PC-9 (cell line): ENCODE measurements at regions not wholly inside any gene's neighbourhood (a gene's known extent, or its start where the extent isn't known, plus 50 kb on each side); places are given as distances from the start of the nearest gene placed in this dataset.
"Not testable (repeated sequence)": the region's sequence is repeated elsewhere in the genome, so short reads cannot be mapped to it uniquely, and the experiment has no call there.

Experiments used
- BruUV-seq: library from RNA; stranded (reverse); fragments of 400-500 nt; replicated peaks from 2 replicates; lab custom pipeline; 2021; lab: Mats Ljungman, UMichigan
- CTCF ChIA-PET: fragments of 300-600 bp; sonication (Branson Sonifier 250); formaldehyde crosslinking; loops from one replicate; lab custom pipeline; 2022; ENCODE audit warnings: antibody characterized with exemption; lab: Charles Lee
- POLR2A ChIA-PET: fragments of 300-600 bp; sonication (Branson Sonifier 250); formaldehyde crosslinking; loops from one replicate; lab custom pipeline; 2022; ENCODE audit warnings: antibody characterized with exemption; ENCODE audit not compliant: unreplicated experiment; lab: Charles Lee
- DNase-seq, 2 experiments: peaks; one replicate each; pipeline versions ENCODE4 v3.0.0 to v3.0.0-alpha.2; 2015 to 2022; ENCODE audit warnings: mixed read lengths in 1 of 2
- H2AFZ ChIP-seq: fragments of 200-600 bp; sonication (generic); 2 replicates; pipeline ENCODE4 v1.8.1; 2017; ENCODE audit warnings: antibody characterized with exemption
- H3F3A ChIP-seq: fragments of 200-600 bp; sonication (generic); 2 replicates; pipeline ENCODE4 v1.8.1; 2017; ENCODE audit warnings: antibody characterized with exemption, mild to moderate bottlenecking, low read depth; ENCODE audit not compliant: insufficient read depth
- H3K27ac ChIP-seq: fragments of 200-600 bp; sonication (generic); 2 replicates; pipeline ENCODE4 v1.6.1; 2016; ENCODE audit warnings: mixed run types
- H3K27me3 ChIP-seq: fragments of 200-600 bp; sonication (generic); 2 replicates; pipeline ENCODE4 v1.6.1; 2016; ENCODE audit warnings: low read depth, mixed run types; ENCODE audit not compliant: insufficient read depth
- H3K36me3 ChIP-seq: fragments of 200-600 bp; sonication (generic); 2 replicates; pipeline ENCODE4 v1.6.1; 2016; ENCODE audit warnings: low read depth, mixed run types
- H3K4me1 ChIP-seq: fragments of 200-600 bp; sonication (generic); replicated peaks from 2 replicates; pipeline ENCODE4 v1.6.1; 2016; ENCODE audit warnings: mixed run types; ENCODE audit not compliant: insufficient read depth
- H3K4me2 ChIP-seq: fragments of 200-600 bp; sonication (generic); 2 replicates; pipeline ENCODE4 v1.6.1; 2017; ENCODE audit warnings: mixed run types
- H3K4me3 ChIP-seq: fragments of 200-600 bp; sonication (generic); 2 replicates; pipeline ENCODE4 v1.6.1; 2016; ENCODE audit warnings: mixed run types
- H3K79me2 ChIP-seq: fragments of 200-600 bp; sonication (generic); 2 replicates; pipeline ENCODE4 v1.6.1; 2017; ENCODE audit warnings: low read depth, mixed run types
- H3K9me2 ChIP-seq: fragments of 200-600 bp; sonication (generic); 2 replicates; pipeline ENCODE4 v1.8.1; 2017; ENCODE audit warnings: mild to moderate bottlenecking; ENCODE audit not compliant: insufficient read depth
- H3K9me3 ChIP-seq: fragments of 200-600 bp; sonication (generic); 2 replicates; pipeline ENCODE4 v1.8.1; 2016; ENCODE audit warnings: low read depth; ENCODE audit not compliant: insufficient read depth
- H4K20me1 ChIP-seq: fragments of 200-600 bp; sonication (generic); 2 replicates; pipeline ENCODE4 v1.8.1; 2017; ENCODE audit not compliant: insufficient read depth
- EZH2 ChIP-seq: fragments of 200-600 bp; sonication (generic); IDR thresholded peaks from 2 replicates; pipeline ENCODE4 v1.8.0; 2017; ENCODE audit warnings: antibody characterized with exemption, low read depth
- intact Hi-C: fragments of 100-400 bp; cut with micrococcal nuclease; formaldehyde crosslinking; loops from one replicate; pipeline ENCODE4 v1.10.0; 2022; ENCODE audit not compliant: unreplicated experiment
- TF ChIP-seq, protein P1 (sequence below): fragments of 200-600 bp; sonication (generic); conservative IDR thresholded peaks from 2 replicates; pipeline ENCODE4 v1.6.1; 2017; ENCODE audit warnings: mixed run types, antibody characterized with exemption, mild to moderate bottlenecking, moderate library complexity

DNA sequence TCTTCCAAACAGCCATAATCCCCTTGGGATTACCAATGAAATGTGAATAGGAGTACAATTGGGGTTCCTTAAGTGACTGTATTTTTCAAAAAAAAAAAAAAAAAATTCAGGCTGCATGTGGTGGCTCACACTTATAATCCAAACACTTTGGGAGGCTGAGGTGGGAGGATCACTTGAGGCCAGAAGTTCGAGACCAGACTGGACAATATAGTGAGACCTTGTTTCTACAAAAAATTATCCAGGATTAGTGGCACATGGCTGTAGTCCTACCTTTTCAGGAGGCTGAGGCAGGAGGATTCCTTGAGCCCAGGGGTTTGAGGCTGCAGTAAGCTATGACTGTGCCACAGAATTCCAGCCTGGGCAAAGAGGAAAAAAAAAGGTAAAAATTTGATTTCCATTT is 189.6 kb upstream of the GATA6 start:
- intact Hi-C loops = no loop called here
- Histone ChIP-seq H3K36me3 (no peaks in the 10 kb centered on the region), H3K4me3 (no peak overlapping the region), H2AFZ (no peak overlapping the region), H3K4me2 (no peak overlapping the region), H3K79me2 (no peaks in the 10 kb centered on the region), H3K9me3 (no peaks in the 10 kb centered on the region), H4K20me1 (no peaks in the 10 kb centered on the region), H3F3A (no peaks in the 10 kb centered on the region), H3K27ac (no peak overlapping the region), H3K9me2 (no peaks in the 10 kb centered on the region), H3K4me1 (no peaks in the 10 kb centered on the region), H3K27me3 (no peaks in the 10 kb centered on the region)
- TF ChIP-seq, protein P1, sequence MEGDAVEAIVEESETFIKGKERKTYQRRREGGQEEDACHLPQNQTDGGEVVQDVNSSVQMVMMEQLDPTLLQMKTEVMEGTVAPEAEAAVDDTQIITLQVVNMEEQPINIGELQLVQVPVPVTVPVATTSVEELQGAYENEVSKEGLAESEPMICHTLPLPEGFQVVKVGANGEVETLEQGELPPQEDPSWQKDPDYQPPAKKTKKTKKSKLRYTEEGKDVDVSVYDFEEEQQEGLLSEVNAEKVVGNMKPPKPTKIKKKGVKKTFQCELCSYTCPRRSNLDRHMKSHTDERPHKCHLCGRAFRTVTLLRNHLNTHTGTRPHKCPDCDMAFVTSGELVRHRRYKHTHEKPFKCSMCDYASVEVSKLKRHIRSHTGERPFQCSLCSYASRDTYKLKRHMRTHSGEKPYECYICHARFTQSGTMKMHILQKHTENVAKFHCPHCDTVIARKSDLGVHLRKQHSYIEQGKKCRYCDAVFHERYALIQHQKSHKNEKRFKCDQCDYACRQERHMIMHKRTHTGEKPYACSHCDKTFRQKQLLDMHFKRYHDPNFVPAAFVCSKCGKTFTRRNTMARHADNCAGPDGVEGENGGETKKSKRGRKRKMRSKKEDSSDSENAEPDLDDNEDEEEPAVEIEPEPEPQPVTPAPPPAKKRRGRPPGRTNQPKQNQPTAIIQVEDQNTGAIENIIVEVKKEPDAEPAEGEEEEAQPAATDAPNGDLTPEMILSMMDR = no peak
- no peak for TF ChIP-seq EZH2
- CTCF ChIA-PET = no interaction called here
- no peak for DNase-seq
- no TSS peak for BruUV-seq
- POLR2A ChIA-PET = interaction anchor here (0.6 kb wide), 1 partner anchor 998 kb away, joined by 6 read pairs; no protein-coding TSS in a partner anchor

DNA sequence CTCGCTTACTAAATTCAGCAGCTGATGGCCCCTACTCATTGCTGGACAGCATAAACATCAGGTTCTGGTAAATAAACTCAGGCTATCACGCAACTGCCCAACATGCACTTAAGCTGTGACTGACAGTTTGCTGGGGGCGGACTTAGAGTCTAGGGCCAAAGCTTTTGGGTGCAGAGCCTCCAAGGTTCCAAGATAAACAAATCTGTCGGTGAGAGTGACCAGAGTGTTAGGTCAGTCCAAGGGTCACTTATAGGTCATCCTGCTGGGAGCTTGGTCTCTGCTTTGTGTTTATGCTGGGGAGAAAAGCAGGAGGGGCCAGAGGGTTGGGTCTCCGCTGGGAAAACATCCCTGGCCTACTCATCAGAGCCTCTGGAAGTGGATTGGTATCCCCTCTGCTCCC is 188.6 kb upstream of the GATA6 start:
- Histone ChIP-seq H3K79me2 (no peaks in the 10 kb centered on the region), H3K27me3 (no peaks in the 10 kb centered on the region), H3K27ac (no peak overlapping the region), H3K4me2 (no peak overlapping the region), H3K4me3 (no peak overlapping the region), H3K36me3 (no peaks in the 10 kb centered on the region), H3F3A (no peaks in the 10 kb centered on the region), H3K9me3 (no peaks in the 10 kb centered on the region), H3K4me1 (no peaks in the 10 kb centered on the region), H2AFZ (no peak overlapping the region), H4K20me1 (no peaks in the 10 kb centered on the region), H3K9me2 (no peaks in the 10 kb centered on the region)
- ChIA-PET CTCF (no interaction called here), POLR2A (no interaction called here)
- intact Hi-C loops = no loop called here
- no peak for TF ChIP-seq EZH2
- TF ChIP-seq, protein P1 = no peak
- BruUV-seq = no TSS peak
- DNase-seq = no peak

DNA sequence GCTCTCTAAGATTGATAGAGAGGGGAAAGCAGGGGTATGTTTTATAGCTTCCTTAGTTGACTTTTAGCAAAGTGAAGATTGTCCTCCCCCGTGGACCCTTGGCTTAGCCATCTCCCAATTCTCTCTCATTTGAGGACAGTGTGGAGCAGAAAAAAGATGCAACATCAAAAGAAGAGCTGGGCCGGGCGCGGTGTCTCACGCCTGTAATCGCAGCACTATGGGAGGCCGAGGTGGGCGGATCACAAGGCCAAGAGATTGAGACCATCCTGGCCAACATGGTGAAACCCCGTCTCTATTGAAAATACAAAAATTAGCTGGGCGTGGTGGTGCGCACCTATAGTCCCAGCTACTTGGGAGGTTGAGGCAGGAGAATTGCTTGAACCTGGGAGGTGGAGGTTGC is 187.9 kb upstream of the GATA6 start:
- H2AFZ ChIP-seq, H3K36me3 ChIP-seq, H3K79me2 ChIP-seq, H3K27ac ChIP-seq, intact Hi-C loops, POLR2A ChIA-PET, H3K27me3 ChIP-seq, H3F3A ChIP-seq, H4K20me1 ChIP-seq, BruUV-seq, DNase-seq, H3K4me2 ChIP-seq, H3K4me3 ChIP-seq, H3K9me3 ChIP-seq, H3K4me1 ChIP-seq, H3K9me2 ChIP-seq: not testable (repeated sequence)
- CTCF ChIA-PET = interaction anchor here (0.6 kb wide), 1 partner anchor 29 kb away, joined by 5 read pairs; no protein-coding TSS in a partner anchor

DNA sequence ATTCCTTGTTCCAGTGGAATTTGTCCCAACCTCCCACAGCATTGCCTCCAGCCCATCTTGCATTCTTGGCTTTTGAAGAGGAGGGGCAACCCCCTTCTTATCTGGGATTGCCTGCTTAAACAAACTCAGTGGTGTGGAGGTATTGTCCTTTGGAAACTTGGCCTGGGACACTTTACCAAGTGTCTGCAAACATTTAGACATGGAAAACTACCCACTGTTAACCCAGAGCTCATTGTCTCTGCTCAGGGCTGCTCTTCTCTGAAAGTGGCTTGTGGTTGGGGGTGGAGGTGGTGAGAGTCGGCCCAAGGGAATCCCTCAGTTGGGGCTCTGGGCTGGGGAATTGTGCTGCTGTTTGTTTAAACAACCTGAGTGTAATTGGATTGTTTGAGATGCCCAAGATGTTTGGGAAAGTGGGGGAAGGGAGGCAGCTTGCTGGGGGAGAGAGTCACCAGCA is 178.3 kb upstream of the GATA6 start:
- no peaks in the 10 kb centered on the region for H3K27me3 ChIP-seq
- H3K4me3 ChIP-seq = no peak overlapping the region
- no peaks in the 10 kb centered on the region for H3K4me1 ChIP-seq
- H3K9me2 ChIP-seq = no peaks in the 10 kb centered on the region
- CTCF ChIA-PET = no interaction called here
- no peak overlapping the region for H2AFZ ChIP-seq
- no peak overlapping the region for H3K27ac ChIP-seq
- H3F3A ChIP-seq = no peaks in the 10 kb centered on the region
- H3K9me3 ChIP-seq = no peaks in the 10 kb centered on the region
- intact Hi-C loops = loop anchor here (5.0 to 10.0 kb wide), 2 partner anchors 114 to 356 kb away; no protein-coding TSS in a partner anchor
- TF ChIP-seq, protein P1 = no peak
- no peak for TF ChIP-seq EZH2
- DNase-seq = peak in 1 of 2 experiments; percentile 18
- no peaks in the 10 kb centered on the region for H3K36me3 ChIP-seq
- H3K4me2 ChIP-seq = no peak overlapping the region
- no peaks in the 10 kb centered on the region for H4K20me1 ChIP-seq
- POLR2A ChIA-PET = interaction anchor here (0.6 to 0.7 kb wide), 2 partner anchors 857 to 992 kb away, joined by 3 to 4 read pairs; no protein-coding TSS in a partner anchor
- H3K79me2 ChIP-seq = no peaks in the 10 kb centered on the region
- BruUV-seq = no TSS peak
